Breast epithelium (tissue), 3 donors: ENCODE measurements at regions not wholly inside any gene's neighbourhood (a gene's known extent, or its start where the extent isn't known, plus 50 kb on each side); places are given as distances from the start of the nearest gene placed in this dataset.

Experiments
- CTCF ChIP-seq, 3 donors: fragments of 450-650 bp; IDR thresholded peaks; one replicate each; pipeline ENCODE4 v1.5.1; 2016 to 2017; ENCODE audit warnings: antibody characterized with exemption in 3 of 3, mild to moderate bottlenecking in 3 of 3, moderate library complexity in 3 of 3
- POLR2A ChIP-seq: fragments of 450-650 bp; IDR thresholded peaks from one replicate; pipeline ENCODE4 v1.6.1; 2016; ENCODE audit warnings: antibody characterized with exemption, mild to moderate bottlenecking, moderate library complexity
- POLR2AphosphoS5 ChIP-seq, 3 donors: sonication (generic); formaldehyde crosslinking; IDR thresholded peaks; one replicate each; pipeline ENCODE4 v1.6.1; 2017; ENCODE audit warnings: antibody characterized with exemption in 3 of 3

GRCh38 chr6:125568609-125569008 lies 180.8 kb upstream of the HEY2 start:
- TF ChIP-seq CTCF (IDR thresholded peaks at IDR 0.05) (no peak), POLR2AphosphoS5 (IDR thresholded peaks at IDR 0.05) (no peak), POLR2A (no peak)
